AG09319 (cell line): ENCODE measurements at regions not wholly inside any gene's neighbourhood (a gene's known extent, or its start where the extent isn't known, plus 50 kb on each side); places are given as distances from the start of the nearest gene placed in this dataset.
"Not testable (repeated sequence)": the region's sequence is repeated elsewhere in the genome, so short reads cannot be mapped to it uniquely, and the experiment has no call there.

Source experiments
- DNase-seq: peaks from one replicate; pipeline ENCODE4 v3.0.0-alpha.2; 2010; ENCODE audit warnings: low read depth; ENCODE audit errors: extremely low read depth
- TF ChIP-seq, protein P1 (sequence below): IDR thresholded peaks from 2 replicates; pipeline ENCODE4 v1.5.1; 2011; ENCODE audit warnings: low read depth, mild to moderate bottlenecking, inconsistent platforms, low read length, moderate library complexity

- TF ChIP-seq, protein P1, sequence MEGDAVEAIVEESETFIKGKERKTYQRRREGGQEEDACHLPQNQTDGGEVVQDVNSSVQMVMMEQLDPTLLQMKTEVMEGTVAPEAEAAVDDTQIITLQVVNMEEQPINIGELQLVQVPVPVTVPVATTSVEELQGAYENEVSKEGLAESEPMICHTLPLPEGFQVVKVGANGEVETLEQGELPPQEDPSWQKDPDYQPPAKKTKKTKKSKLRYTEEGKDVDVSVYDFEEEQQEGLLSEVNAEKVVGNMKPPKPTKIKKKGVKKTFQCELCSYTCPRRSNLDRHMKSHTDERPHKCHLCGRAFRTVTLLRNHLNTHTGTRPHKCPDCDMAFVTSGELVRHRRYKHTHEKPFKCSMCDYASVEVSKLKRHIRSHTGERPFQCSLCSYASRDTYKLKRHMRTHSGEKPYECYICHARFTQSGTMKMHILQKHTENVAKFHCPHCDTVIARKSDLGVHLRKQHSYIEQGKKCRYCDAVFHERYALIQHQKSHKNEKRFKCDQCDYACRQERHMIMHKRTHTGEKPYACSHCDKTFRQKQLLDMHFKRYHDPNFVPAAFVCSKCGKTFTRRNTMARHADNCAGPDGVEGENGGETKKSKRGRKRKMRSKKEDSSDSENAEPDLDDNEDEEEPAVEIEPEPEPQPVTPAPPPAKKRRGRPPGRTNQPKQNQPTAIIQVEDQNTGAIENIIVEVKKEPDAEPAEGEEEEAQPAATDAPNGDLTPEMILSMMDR: no peak
- DNase-seq: no peak
Measured at GRCh38 chr17:34011599-34011998, 243.5 kb upstream of the CCL2 start.

- DNase-seq: no peak
- TF ChIP-seq, protein P1: no peak
Measured at GRCh38 chr17:34012709-34013375, 242.2 kb upstream of the CCL2 start.

- TF ChIP-seq, protein P1: no peak
- no peak for DNase-seq
Measured at GRCh38 chr17:34015253-34015652, 239.8 kb upstream of the CCL2 start.

DNA sequence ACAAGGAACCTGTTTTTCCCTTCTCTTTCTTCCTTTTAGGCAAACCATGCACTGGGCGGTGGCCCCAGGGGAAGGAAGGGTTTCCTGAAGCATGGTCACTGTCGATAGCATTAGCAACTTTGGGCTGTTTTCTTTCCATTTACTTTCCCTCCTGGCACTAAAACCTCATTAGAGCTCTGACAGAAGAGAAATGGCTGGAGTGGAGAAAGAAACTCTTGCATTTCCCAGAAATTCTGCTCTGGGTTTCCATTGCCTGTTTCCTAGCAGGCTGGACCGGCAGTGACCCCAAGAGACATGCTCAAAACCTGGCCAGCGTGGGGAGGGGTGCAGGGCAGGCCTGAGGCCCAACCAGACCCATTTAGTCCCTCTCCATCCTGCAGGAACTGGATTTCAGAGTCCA lies 230.7 kb upstream of the CCL2 start:
- TF ChIP-seq, protein P1: no peak

GRCh38 chr17:34024806-34025551 lies 230.1 kb upstream of the CCL2 start:
- DNase-seq: no peak
- TF ChIP-seq, protein P1: no peak

More for the DNA sequence above, 230.7 kb upstream of the CCL2 start:
- no peak for DNase-seq

DNA sequence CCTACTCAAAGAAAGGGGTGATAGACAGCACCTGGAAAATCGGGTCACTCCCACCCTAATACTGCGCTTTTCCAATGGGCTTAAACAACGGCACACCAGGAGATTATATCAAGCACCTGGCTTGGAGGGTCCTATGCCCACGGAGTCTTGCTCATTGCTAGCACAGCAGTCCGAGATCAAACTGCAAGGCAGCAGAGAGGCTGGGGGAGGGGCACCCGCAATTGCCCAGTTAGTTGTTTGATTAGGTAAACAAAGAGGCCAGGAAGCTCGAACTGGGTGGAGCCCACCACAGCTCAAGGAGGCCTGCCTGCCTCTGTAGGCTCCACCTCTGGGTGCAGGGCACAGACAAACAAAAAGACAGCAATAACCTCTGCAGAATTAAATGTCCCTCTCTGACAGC lies 224.5 kb upstream of the CCL2 start:
- not testable (repeated sequence) for DNase-seq

- DNase-seq: not testable (repeated sequence)
Measured at GRCh38 chr17:34032305-34032704, 222.8 kb upstream of the CCL2 start.

GRCh38 chr17:34038786-34039185 lies 216.3 kb upstream of the CCL2 start:
- not testable (repeated sequence) for DNase-seq

DNA sequence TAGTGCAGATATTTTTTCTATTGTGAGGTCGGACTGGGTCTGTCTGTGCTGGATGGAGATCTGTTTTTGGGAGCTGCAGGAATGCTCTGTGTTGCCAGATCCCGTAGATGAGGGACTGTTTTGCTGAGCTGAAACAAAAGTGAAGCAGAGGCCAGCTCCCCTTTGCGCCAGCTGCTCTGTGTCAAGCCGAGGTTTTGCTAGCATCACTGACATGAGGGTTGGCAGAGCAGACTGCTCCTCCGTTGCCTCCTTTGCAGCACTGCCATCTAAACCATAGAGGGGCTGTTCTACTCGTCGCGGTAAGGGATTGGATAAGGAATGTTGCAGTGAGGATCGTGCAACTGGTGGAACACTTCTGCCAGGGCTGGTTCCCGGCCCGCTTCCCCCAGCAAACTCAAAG lies 215.9 kb upstream of the CCL2 start:
- DNase-seq: not testable (repeated sequence)

DNA sequence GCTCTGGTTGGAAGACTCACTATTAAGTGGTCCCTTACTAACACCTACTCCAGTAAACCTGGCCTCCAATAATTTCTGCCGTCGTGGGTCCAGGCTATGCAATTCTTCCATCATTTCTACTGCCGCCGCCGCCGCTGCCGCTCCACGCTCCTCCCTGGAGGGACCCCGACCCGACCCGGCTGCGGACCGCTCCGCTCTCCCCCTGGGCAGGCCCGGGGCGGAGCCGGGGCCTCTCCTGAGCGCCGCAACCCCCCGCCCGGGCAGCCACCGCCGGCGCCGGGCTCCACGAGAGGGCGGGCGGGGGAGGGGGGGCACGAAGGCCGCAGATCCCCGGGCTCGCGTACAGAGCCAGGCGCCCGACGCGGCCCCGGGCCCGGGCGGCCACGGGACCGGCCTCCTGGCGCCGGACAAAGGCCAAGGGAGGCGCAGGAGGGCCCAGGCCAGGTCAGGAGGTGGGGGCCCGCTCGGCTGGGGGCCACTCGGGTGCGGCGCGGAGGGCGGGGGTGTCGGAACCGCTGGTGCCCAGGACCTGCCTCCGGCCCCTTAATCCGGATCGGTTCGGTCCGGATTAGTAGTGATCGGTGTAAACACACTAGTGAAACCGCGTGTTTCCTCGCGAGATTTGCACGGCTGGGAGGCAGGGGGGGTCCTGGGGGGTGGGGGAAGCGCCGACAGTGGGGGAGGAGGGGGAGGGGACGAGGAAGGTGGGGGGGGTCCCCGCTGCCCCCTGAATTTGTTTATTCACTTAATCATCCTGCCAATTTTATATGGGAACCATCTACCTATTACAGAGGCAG lies 215.1 kb upstream of the CCL2 start:
- peak; percentile 16 for DNase-seq
